Natural killer cell (primary cell): ENCODE measurements at regions not wholly inside any gene's neighbourhood (a gene's known extent, or its start where the extent isn't known, plus 50 kb on each side); places are given as distances from the start of the nearest gene placed in this dataset.

Experiments used
- ATAC-seq, 3 donors: fragments of 150-1000 bp in 2 of 3; fragments of 200-7000 bp in 1 of 3; cut with Tn5 transposase; 1 replicate in 1 of 3; 2 replicates in 2 of 3; pipeline ENCODE4 v1.10.0; 2021; ENCODE audit warnings: mild to moderate bottlenecking in 2 of 3, moderate library complexity in 2 of 3
- DNase-seq, 2 donors: peaks; one replicate each; pipeline versions ENCODE4 v3.0.0 to v3.0.0-alpha.2; 2013 to 2021; ENCODE audit warnings: mixed read lengths in 1 of 2
- H3K27ac ChIP-seq: one replicate; pipeline ENCODE4 v1.5.1; 2013; ENCODE audit warnings: mild to moderate bottlenecking, low read length
- H3K27me3 ChIP-seq: one replicate; pipeline ENCODE4 v1.6.1; 2013; ENCODE audit warnings: low read length; ENCODE audit not compliant: control insufficient read depth, insufficient read depth
- H3K36me3 ChIP-seq: one replicate; pipeline ENCODE4 v1.6.1; 2013; ENCODE audit warnings: low read length; ENCODE audit not compliant: control insufficient read depth, insufficient read depth
- H3K4me1 ChIP-seq: one replicate; pipeline ENCODE4 v1.6.1; 2013; ENCODE audit warnings: low read length; ENCODE audit not compliant: control insufficient read depth, insufficient read depth
- H3K4me3 ChIP-seq: one replicate; pipeline ENCODE4 v1.5.1; 2013; ENCODE audit warnings: low read length
- H3K9me3 ChIP-seq: one replicate; pipeline ENCODE4 v1.6.1; 2013; ENCODE audit warnings: low read length; ENCODE audit not compliant: control insufficient read depth, insufficient read depth
- H3K27ac Mint-ChIP-seq, 2 donors: one replicate each; pipeline ENCODE4 v1.8.0; 2022; ENCODE audit warnings: mild to moderate bottlenecking in 2 of 2, mixed read lengths in 2 of 2, moderate library complexity in 1 of 2
- H3K27me3 Mint-ChIP-seq, 2 donors: one replicate each; pipeline ENCODE4 v1.8.0; 2022; ENCODE audit warnings: low read depth in 2 of 2, mixed read lengths in 2 of 2
- H3K36me3 Mint-ChIP-seq: one replicate; pipeline ENCODE4 v1.8.0; 2022; ENCODE audit warnings: mixed read lengths
- H3K4me1 Mint-ChIP-seq, 2 donors: one replicate each; pipeline ENCODE4 v1.8.0; 2022; ENCODE audit warnings: mixed read lengths in 2 of 2
- H3K4me3 Mint-ChIP-seq: one replicate; pipeline ENCODE4 v1.8.0; 2022; ENCODE audit warnings: mild to moderate bottlenecking, moderate library complexity, mixed read lengths
- H3K9me3 Mint-ChIP-seq, 2 donors: one replicate each; pipeline ENCODE4 v1.8.0; 2022; ENCODE audit warnings: mixed read lengths in 2 of 2
- CTCF ChIP-seq: fragments of 200-600 bp; IDR thresholded peaks from one replicate; pipeline ENCODE4 v1.8.0; 2022; ENCODE audit warnings: antibody characterized with exemption
- WGBS: methylation state at CpG from one replicate; pipeline ENCODE4 v1.1.7; 2013; ENCODE audit warnings: missing lambda C conversion rate; ENCODE audit not compliant: insufficient coverage; 5-methylcytosine and 5-hydroxymethylcytosine counted together
- intact Hi-C: fragments of 100-400 bp; cut with micrococcal nuclease; formaldehyde crosslinking; loops from one replicate; pipeline ENCODE4 v1.14.2; 2022

- DNase-seq: no peak
- no peak for ATAC-seq
- no peak for TF ChIP-seq CTCF
- Mint-ChIP-seq H3K27ac (no peak overlapping the region), H3K4me1 (no peaks in the 10 kb centered on the region), H3K4me3 (no peak overlapping the region), H3K27me3 (no peaks in the 10 kb centered on the region), H3K9me3 (peaks cover 13 to 27% of the 10 kb centered on the region in 2 donors), H3K36me3 (no peaks in the 10 kb centered on the region)
- Histone ChIP-seq H3K9me3 (peaks cover 3% of the 10 kb centered on the region), H3K4me1 (no peaks in the 10 kb centered on the region), H3K4me3 (no peak overlapping the region), H3K27me3 (no peaks in the 10 kb centered on the region), H3K36me3 (no peaks in the 10 kb centered on the region), H3K27ac (no peak overlapping the region)
- intact Hi-C loops: no loop called here
- WGBS: 88% methylated on average over 2 of the region's 2 CpGs
Measured at GRCh38 chr4:60709061-60709460, 491.1 kb upstream of the ADGRL3 start.

- Histone ChIP-seq H3K9me3 (peaks cover 5% of the 10 kb centered on the region), H3K4me3 (no peak overlapping the region), H3K36me3 (no peaks in the 10 kb centered on the region), H3K27ac (no peak overlapping the region), H3K4me1 (no peaks in the 10 kb centered on the region), H3K27me3 (no peaks in the 10 kb centered on the region)
- Mint-ChIP-seq H3K27ac (no peak overlapping the region), H3K9me3 (peaks cover 4 to 19% of the 10 kb centered on the region in 2 donors), H3K27me3 (no peaks in the 10 kb centered on the region), H3K4me3 (no peak overlapping the region), H3K36me3 (no peaks in the 10 kb centered on the region), H3K4me1 (no peaks in the 10 kb centered on the region)
- intact Hi-C loops: no loop called here
- WGBS: 50% methylated on average over 1 of the region's 1 CpG
- TF ChIP-seq CTCF: no peak
- ATAC-seq (no peak), DNase-seq (no peak)
Measured at GRCh38 chr4:60718874-60719273, 481.3 kb upstream of the ADGRL3 start.

GRCh38 chr4:60721685-60722084 is 478.4 kb upstream of the ADGRL3 start:
- ATAC-seq: no peak
- no peaks in the 10 kb centered on the region for H3K27me3 ChIP-seq
- Mint-ChIP-seq H3K9me3 (peaks cover 9 to 10% of the 10 kb centered on the region in 2 donors), H3K27ac (no peak overlapping the region), H3K36me3 (no peaks in the 10 kb centered on the region), H3K4me3 (no peak overlapping the region), H3K27me3 (no peaks in the 10 kb centered on the region), H3K4me1 (no peaks in the 10 kb centered on the region)
- H3K4me1 ChIP-seq: no peaks in the 10 kb centered on the region
- TF ChIP-seq CTCF: no peak
- no peak for DNase-seq
- intact Hi-C loops: no loop called here
- WGBS: 39% methylated on average over 1 of the region's 1 CpG
- no peak overlapping the region for H3K27ac ChIP-seq
- H3K9me3 ChIP-seq: peaks cover 7% of the 10 kb centered on the region
- no peaks in the 10 kb centered on the region for H3K36me3 ChIP-seq
- no peak overlapping the region for H3K4me3 ChIP-seq

- no peaks in the 10 kb centered on the region for H3K4me1 ChIP-seq
- H3K27ac Mint-ChIP-seq: no peak overlapping the region
- H3K27me3 ChIP-seq: no peaks in the 10 kb centered on the region
- peaks cover 4% of the 10 kb centered on the region for H3K36me3 Mint-ChIP-seq
- intact Hi-C loops: no loop called here
- no peak overlapping the region for H3K27ac ChIP-seq
- H3K9me3 ChIP-seq: peaks cover 7% of the 10 kb centered on the region
- no peak for TF ChIP-seq CTCF
- DNase-seq (no peak), ATAC-seq (no peak)
- no peaks in the 10 kb centered on the region for H3K27me3 Mint-ChIP-seq
- no peak overlapping the region for H3K4me3 Mint-ChIP-seq
- peaks cover 7 to 13% of the 10 kb centered on the region in 2 donors for H3K9me3 Mint-ChIP-seq
- H3K36me3 ChIP-seq: no peaks in the 10 kb centered on the region
- WGBS: 86% methylated on average over 2 of the region's 3 CpGs
- no peaks in the 10 kb centered on the region for H3K4me1 Mint-ChIP-seq
- H3K4me3 ChIP-seq: no peak overlapping the region
Measured at GRCh38 chr4:60723796-60724195, 476.3 kb upstream of the ADGRL3 start.
